ENCODE measurements at regions not wholly inside any gene's neighbourhood (a gene's known extent, or its start where the extent isn't known, plus 50 kb on each side); places are given as distances from the start of the nearest gene placed in this dataset.
A peak's percentile ranks its signal among the peaks of the same experiment; 100 is the strongest.

DNA sequence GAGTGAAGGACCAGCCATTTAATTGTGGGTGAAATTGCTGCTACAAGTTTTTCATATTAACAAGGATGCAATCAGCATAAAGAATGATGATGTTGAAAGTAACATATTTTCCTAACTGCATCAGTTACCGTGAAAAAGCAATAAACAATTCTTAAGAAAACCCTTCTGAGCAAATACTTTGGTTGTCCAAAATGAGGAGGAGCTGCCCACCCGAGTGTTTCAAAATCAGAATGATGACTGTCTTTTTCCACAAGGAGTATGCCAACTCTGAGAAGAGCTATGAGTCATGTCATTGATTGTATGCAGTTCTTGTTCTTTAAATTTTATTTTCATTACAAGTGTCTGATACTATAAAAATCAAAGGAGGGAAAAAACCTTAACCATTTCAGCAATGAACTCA lies 470.5 kb downstream of the COL12A1 start:
- intact Hi-C loops (cut with DNase I; ENCODE audit: low total_unique reads), result no loop called here
- Histone ChIP-seq H3K27ac (peak overlapping the region; percentile 63), H3K4me1 (no peaks in the 10 kb centered on the region), H3K27me3 (no peaks in the 10 kb centered on the region), H3K36me3 (no peaks in the 10 kb centered on the region), H3K4me3 (no peak overlapping the region), H3K9me3 (peaks cover 0 to 9% of the 10 kb centered on the region in 2 donors)
- TF ChIP-seq CTCF (IDR thresholded peaks at IDR 0.05), result no peak
- TF ChIP-seq POLR2A (IDR thresholded peaks at IDR 0.05), result no peak
- peak; percentile 35 to 49 for DNase-seq

DNA sequence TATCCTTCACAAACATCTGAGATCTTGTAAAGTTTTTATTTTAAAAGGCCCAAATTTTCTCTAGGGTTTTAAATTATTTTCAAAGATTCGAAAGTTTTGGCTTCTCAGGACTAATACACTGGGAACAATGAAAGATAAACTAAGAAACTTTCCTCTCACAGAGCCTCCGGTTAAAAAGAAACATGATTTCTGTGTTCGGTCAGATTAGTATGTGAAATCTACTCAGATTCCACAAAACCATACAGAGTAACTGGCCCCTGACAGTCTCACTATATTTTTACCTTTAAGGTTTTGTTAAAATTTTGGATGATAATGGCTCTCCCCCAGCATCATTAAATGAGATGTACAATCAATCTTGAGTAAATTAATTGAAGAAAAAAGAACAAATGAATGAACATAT lies 471.0 kb downstream of the COL12A1 start:
- intact Hi-C loops (cut with DNase I; ENCODE audit: low total_unique reads), result no loop called here
- no peak for DNase-seq
- Histone ChIP-seq H3K36me3 (no peaks in the 10 kb centered on the region), H3K4me3 (no peak overlapping the region), H3K27me3 (no peaks in the 10 kb centered on the region), H3K4me1 (no peaks in the 10 kb centered on the region), H3K27ac (peak overlapping the region; percentile 63), H3K9me3 (peaks cover 0 to 9% of the 10 kb centered on the region in 2 donors)
- TF ChIP-seq CTCF (IDR thresholded peaks at IDR 0.05) (no peak), POLR2A (IDR thresholded peaks at IDR 0.05) (no peak)

GRCh38 chr6:74733830-74734620 lies 471.8 kb downstream of the COL12A1 start:
- peaks cover 0 to 9% of the 10 kb centered on the region in 2 donors for H3K9me3 ChIP-seq
- peak overlapping the region; percentile 63 for H3K27ac ChIP-seq
- TF ChIP-seq CTCF (IDR thresholded peaks at IDR 0.05) (no peak), POLR2A (IDR thresholded peaks at IDR 0.05) (no peak)
- no peak overlapping the region for H3K4me3 ChIP-seq
- H3K36me3 ChIP-seq, result no peaks in the 10 kb centered on the region
- H3K4me1 ChIP-seq, result no peaks in the 10 kb centered on the region
- intact Hi-C loops (cut with DNase I; ENCODE audit: low total_unique reads), result no loop called here
- H3K27me3 ChIP-seq, result no peaks in the 10 kb centered on the region
- no peak for DNase-seq

DNA sequence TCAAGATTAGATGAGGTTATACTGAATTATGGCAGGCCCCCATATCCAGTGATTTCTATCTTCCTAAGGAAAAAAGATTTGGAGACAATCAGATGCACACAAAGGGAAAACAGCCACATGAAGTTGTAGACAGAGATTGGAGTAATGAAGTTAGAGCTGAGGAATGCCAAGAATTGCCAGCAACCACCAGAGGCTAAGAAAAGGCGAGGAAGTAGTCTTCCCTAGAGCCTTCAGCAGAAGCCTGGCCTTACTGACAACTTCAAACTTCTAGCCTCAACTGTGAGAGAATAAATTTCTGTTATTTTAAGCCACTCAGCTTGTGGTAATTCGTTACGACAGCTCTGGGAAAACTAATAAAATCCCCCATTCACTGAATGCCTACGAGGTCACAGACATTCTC lies 473.9 kb downstream of the COL12A1 start:
- no peaks in the 10 kb centered on the region for H3K27me3 ChIP-seq
- no peak for DNase-seq
- H3K36me3 ChIP-seq, result peaks cover 0 to 2% of the 10 kb centered on the region in 2 donors
- TF ChIP-seq POLR2A (IDR thresholded peaks at IDR 0.05), result no peak
- no peak for TF ChIP-seq CTCF (IDR thresholded peaks at IDR 0.05)
- H3K4me3 ChIP-seq, result no peak overlapping the region
- H3K4me1 ChIP-seq, result no peaks in the 10 kb centered on the region
- peaks cover 0 to 6% of the 10 kb centered on the region in 2 donors for H3K9me3 ChIP-seq
- intact Hi-C loops (cut with DNase I; ENCODE audit: low total_unique reads), result no loop called here
- H3K27ac ChIP-seq, result no peak overlapping the region

GRCh38 chr6:74731204-74731603 lies 474.6 kb downstream of the COL12A1 start:
- TF ChIP-seq POLR2A (IDR thresholded peaks at IDR 0.05) (no peak), CTCF (IDR thresholded peaks at IDR 0.05) (no peak)
- intact Hi-C loops (cut with DNase I; ENCODE audit: low total_unique reads), result no loop called here
- DNase-seq, result no peak
- no peak overlapping the region for H3K27ac ChIP-seq
- H3K4me3 ChIP-seq, result no peak overlapping the region
- peaks cover 0 to 2% of the 10 kb centered on the region in 2 donors for H3K36me3 ChIP-seq
- no peaks in the 10 kb centered on the region for H3K27me3 ChIP-seq
- no peaks in the 10 kb centered on the region for H3K4me1 ChIP-seq
- H3K9me3 ChIP-seq, result no peaks in the 10 kb centered on the region

Data from uterus (tissue), 3 donors.